Peyer's patch (tissue), 4 donors: ENCODE measurements at regions not wholly inside any gene's neighbourhood (a gene's known extent, or its start where the extent isn't known, plus 50 kb on each side); places are given as distances from the start of the nearest gene placed in this dataset.

Experiments used
- CTCF ChIP-seq, 6 experiments: fragments of 450-650 bp in 4 of 6; fragments of 200-600 bp in 2 of 6; sonication (generic) in 1 of 6; IDR thresholded peaks; one replicate each; pipeline ENCODE4 v1.5.1; 2017 to 2019; ENCODE audit warnings: antibody characterized with exemption in 6 of 6, mild to moderate bottlenecking in 3 of 6, moderate library complexity in 1 of 6
- POLR2A ChIP-seq, 2 donors: fragments of 450-650 bp; IDR thresholded peaks; one replicate each; pipeline ENCODE4 v1.5.1; 2017; ENCODE audit warnings: antibody characterized with exemption in 2 of 2, mild to moderate bottlenecking in 2 of 2, moderate library complexity in 2 of 2

GRCh38 chr1:218891577-218891976 is 282.1 kb upstream of the LYPLAL1 start:
- TF ChIP-seq POLR2A (IDR thresholded peaks at IDR 0.05) = no peak
- TF ChIP-seq CTCF (IDR thresholded peaks at IDR 0.05) = no peak
